ENCODE measurements at regions not wholly inside any gene's neighbourhood (a gene's known extent, or its start where the extent isn't known, plus 50 kb on each side); places are given as distances from the start of the nearest gene placed in this dataset.

- TF ChIP-seq POLR2A (IDR thresholded peaks at IDR 0.05) (no peak), CTCF (IDR thresholded peaks at IDR 0.05) (no peak), POLR2AphosphoS5 (IDR thresholded peaks at IDR 0.05; ENCODE audit: insufficient read depth in 1 of 2, low read depth in 1 of 2) (no peak)
Measured at GRCh38 chr20:59470521-59470920, 133.8 kb upstream of the PHACTR3 start.

All from vagina (tissue), 2 donors.